A549 (cell line): ENCODE measurements at regions not wholly inside any gene's neighbourhood (a gene's known extent, or its start where the extent isn't known, plus 50 kb on each side); places are given as distances from the start of the nearest gene placed in this dataset.

Experiments used
- CBX2 ChIP-seq: fragments of 200-600 bp; sonication (generic); IDR thresholded peaks from 2 replicates; pipeline ENCODE4 v1.6.1; 2016; ENCODE audit warnings: low read depth, mild to moderate bottlenecking, borderline replicate concordance
- CTCF ChIP-seq: fragments of >200 bp; sonication (Bioruptor Twin); formaldehyde crosslinking; IDR thresholded peaks from 3 replicates; pipeline ENCODE4 v1.5.1; 2016
- E2F6 ChIP-seq: IDR thresholded peaks from 2 replicates; pipeline ENCODE4 v1.6.1; 2012; ENCODE audit warnings: low read depth, borderline replicate concordance
- GATA3 ChIP-seq: IDR thresholded peaks from 2 replicates; pipeline ENCODE4 v1.6.1; 2012; ENCODE audit warnings: borderline replicate concordance
- JUN ChIP-seq, 2 experiments: fragments of >200 bp; sonication (Bioruptor Twin); formaldehyde crosslinking; IDR thresholded peaks; 2 replicates in 1 of 2; 3 replicates in 1 of 2; pipeline ENCODE4 v1.6.1; 2016 to 2017
- KDM1A ChIP-seq: fragments of 200-600 bp; sonication (generic); IDR thresholded peaks from 2 replicates; pipeline ENCODE4 v1.6.1; 2016; ENCODE audit warnings: low read depth, mild to moderate bottlenecking
- MAFK ChIP-seq: fragments of 450-650 bp; IDR thresholded peaks from 2 replicates; pipeline ENCODE4 v1.6.1; 2014; ENCODE audit not compliant: partially characterized antibody
- PBX3 ChIP-seq: IDR thresholded peaks from 2 replicates; pipeline ENCODE4 v1.6.1; 2012
- POLR2A ChIP-seq: IDR thresholded peaks from 2 replicates; pipeline ENCODE4 v1.6.1; 2012; ENCODE audit warnings: mild to moderate bottlenecking, low read length
- ZNF302 ChIP-seq: fragments of 250-450 bp; sonication (Bioruptor Pico); IDR thresholded peaks from 2 replicates; pipeline ENCODE4 v1.9.0; 2021; ENCODE audit warnings: inconsistent platforms, mild to moderate bottlenecking, moderate library complexity
- TF ChIP-seq, protein P1 (sequence below): IDR thresholded peaks from 2 replicates; pipeline ENCODE4 v1.6.1; 2012
- TF ChIP-seq, protein P2 (sequence below): fragments of 200-600 bp; sonication (generic); IDR thresholded peaks from 2 replicates; pipeline ENCODE4 v1.6.1; 2016; ENCODE audit warnings: antibody characterized with exemption, mild to moderate bottlenecking, moderate library complexity

DNA sequence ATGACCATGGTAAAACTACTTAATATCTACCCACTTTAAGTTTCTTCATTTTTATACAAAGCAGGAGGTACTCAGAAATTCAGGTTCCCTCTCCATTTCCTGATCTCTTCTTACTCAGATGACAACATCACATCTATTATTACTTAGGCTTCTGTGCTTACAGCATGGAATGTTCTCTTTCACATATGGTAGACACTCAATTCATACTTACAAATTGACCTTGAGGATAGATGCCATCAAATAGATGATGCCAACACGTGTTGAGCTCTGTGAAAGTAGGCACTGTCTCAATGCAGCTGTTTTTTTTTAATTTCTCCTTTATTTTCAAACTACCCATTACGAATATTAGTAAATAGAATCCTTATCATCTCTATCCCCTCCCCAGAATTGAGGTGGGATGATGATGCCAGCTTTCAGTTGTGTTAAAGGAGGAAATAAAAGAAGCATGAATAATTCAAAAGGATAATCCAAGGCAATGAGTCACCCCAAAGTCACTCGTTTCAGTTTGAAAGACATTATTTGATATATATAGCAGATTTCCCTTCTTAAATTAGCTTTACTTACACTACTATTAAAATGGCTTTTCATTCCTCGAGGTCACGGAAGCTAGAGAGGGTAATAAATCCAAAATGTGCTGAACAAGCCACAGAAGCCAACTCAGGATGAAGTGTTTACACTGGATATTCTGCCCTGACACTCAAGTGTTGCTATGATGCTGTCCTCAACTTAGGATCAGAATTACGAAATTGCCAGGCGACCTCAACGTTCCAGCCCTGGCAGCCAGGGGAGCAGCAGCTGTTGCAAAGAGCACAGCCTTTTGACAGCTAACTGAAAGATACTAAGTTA lies 124.2 kb upstream of the EOLA2 start:
- TF ChIP-seq KDM1A (no peak), CTCF (no peak), PBX3 (no peak), GATA3 (no peak), MAFK (no peak), POLR2A (no peak), JUN (IDR thresholded peaks at IDR 0.05) (no peak), ZNF302 (CRISPR knock-in tag) (no peak), CBX2 (no peak), E2F6 (no peak)
- TF ChIP-seq, protein P1, sequence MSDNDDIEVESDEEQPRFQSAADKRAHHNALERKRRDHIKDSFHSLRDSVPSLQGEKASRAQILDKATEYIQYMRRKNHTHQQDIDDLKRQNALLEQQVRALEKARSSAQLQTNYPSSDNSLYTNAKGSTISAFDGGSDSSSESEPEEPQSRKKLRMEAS, result no peak
- TF ChIP-seq, protein P2, sequence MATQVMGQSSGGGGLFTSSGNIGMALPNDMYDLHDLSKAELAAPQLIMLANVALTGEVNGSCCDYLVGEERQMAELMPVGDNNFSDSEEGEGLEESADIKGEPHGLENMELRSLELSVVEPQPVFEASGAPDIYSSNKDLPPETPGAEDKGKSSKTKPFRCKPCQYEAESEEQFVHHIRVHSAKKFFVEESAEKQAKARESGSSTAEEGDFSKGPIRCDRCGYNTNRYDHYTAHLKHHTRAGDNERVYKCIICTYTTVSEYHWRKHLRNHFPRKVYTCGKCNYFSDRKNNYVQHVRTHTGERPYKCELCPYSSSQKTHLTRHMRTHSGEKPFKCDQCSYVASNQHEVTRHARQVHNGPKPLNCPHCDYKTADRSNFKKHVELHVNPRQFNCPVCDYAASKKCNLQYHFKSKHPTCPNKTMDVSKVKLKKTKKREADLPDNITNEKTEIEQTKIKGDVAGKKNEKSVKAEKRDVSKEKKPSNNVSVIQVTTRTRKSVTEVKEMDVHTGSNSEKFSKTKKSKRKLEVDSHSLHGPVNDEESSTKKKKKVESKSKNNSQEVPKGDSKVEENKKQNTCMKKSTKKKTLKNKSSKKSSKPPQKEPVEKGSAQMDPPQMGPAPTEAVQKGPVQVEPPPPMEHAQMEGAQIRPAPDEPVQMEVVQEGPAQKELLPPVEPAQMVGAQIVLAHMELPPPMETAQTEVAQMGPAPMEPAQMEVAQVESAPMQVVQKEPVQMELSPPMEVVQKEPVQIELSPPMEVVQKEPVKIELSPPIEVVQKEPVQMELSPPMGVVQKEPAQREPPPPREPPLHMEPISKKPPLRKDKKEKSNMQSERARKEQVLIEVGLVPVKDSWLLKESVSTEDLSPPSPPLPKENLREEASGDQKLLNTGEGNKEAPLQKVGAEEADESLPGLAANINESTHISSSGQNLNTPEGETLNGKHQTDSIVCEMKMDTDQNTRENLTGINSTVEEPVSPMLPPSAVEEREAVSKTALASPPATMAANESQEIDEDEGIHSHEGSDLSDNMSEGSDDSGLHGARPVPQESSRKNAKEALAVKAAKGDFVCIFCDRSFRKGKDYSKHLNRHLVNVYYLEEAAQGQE, result no peak
